ENCODE measurements at regions not wholly inside any gene's neighbourhood (a gene's known extent, or its start where the extent isn't known, plus 50 kb on each side); places are given as distances from the start of the nearest gene placed in this dataset.
"Not testable (repeated sequence)": the region's sequence is repeated elsewhere in the genome, so short reads cannot be mapped to it uniquely, and the experiment has no call there.

DNA sequence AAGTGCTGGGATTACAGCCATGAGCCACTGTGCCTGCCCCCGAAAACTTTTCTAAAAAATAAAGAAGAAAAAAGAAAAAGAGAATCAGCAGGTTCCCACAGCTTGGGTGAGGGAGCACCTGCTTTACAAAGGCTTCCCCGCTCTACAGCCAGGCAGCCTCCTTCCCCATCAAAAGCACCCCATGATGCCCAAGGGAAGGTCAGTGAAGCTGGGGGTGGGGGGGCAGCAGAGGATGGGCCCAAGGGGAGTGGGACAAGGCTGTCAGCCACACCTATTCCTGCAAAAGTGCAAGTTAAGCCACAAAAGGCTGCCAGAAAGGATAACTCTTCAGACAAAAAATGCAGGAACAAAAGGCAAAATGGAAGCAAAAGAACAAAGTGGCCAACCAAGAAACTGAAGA is 72.5 kb downstream of the FAM50B start:
- DNase-seq: no peak

- not testable (repeated sequence) for DNase-seq
Measured at GRCh38 chr6:3922619-3923018, 73.4 kb downstream of the FAM50B start.

- not testable (repeated sequence) for DNase-seq
Measured at GRCh38 chr6:3925223-3926149, 76.3 kb downstream of the FAM50B start.

GRCh38 chr6:3926150-3926482 is 76.9 kb downstream of the FAM50B start:
- no peak for DNase-seq

- DNase-seq: no peak
Measured at GRCh38 chr6:3928111-3928510, 78.9 kb downstream of the FAM50B start.

DNA sequence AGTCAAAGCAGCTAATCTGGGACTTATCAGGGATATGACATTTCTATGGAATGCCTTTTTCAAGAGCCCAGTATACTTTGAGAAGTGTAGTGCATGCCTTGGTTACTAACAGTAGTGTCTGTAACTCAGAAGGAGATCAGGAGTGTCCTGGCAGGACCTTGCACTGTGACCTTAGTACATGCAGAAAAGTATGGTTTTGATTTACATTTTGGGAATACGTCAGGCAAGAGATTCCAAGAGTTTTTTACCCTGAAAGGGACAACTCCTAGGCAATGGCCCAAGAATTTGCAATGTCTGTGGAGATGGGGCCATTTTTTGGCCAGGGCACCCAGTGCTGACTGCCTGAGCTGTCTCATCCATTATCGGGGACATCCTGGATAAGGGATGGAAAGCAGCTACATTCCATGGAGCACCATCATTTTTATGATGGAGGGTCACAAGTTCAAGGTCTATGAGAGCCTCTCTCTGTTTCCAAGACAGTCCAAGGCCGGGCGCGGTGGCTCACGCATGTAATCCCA is 80.2 kb downstream of the FAM50B start:
- no peak for DNase-seq

DNA sequence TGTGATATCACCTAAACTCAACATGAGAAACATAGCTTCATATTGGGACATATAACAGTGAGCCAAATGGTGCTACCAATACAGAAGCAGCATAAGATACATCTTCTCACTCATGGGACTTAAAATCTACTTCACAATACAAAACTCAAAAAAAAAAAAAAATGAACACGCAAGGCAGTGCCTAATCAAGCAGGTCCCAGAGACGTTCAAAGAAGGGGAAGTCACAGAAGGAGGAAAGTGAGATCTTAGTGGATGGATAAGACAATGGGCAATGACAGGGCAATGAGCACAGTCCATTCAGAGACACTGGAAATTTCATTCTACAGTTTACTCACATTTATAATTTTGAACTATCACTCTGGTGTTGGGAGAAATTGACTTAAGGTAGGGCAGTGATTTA is 88.3 kb downstream of the FAM50B start:
- no peak for DNase-seq

- DNase-seq: no peak
Measured at GRCh38 chr6:3938715-3939367, 89.7 kb downstream of the FAM50B start.

DNA sequence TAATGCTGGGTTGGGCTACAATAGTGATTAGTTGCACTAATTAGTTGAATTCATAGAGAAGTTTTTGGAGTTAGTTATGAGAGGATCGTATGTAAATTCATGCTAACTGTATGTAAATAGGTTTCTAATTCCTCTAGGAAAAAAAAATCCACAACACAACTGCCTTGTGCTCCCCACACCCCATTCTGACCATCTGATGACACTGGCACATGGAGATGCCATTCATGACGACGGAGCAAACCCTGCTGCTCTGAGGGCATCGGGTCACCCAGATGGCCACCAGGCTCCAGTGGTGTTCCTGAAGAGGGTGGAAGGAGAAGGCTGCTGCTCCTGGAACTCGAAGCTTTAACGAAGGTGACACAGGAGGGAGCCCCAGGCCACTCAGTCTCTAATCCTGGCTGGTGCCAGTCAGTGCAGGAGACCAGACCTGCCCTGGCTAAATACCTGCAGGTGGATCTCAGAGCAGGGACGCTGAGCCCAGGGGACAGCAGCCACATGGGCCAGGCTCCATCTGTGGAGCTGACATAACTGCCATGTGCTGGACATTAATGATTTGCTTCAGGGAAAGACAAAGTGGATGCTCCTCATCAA is 90.3 kb downstream of the FAM50B start:
- no peak for DNase-seq

DNA sequence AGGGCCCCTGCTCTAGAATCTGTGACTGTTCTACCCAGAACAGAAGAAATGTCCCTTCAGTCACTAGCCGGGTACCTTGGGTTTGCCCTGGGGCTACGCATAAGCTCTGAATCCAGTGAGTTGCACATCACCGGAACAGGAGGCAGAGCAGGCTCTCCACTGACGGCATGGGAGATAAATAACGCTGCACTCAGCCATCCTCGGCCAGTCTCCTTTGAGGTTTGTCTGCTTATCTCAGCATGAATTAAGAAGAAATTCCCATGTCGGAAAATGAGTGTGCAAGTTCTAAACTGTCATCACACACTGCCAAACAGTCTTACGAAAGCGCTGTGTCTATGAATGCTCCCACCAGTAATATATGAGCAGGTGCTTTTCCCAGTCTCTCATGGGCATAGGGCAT is 90.8 kb downstream of the FAM50B start:
- no peak for DNase-seq

DNA sequence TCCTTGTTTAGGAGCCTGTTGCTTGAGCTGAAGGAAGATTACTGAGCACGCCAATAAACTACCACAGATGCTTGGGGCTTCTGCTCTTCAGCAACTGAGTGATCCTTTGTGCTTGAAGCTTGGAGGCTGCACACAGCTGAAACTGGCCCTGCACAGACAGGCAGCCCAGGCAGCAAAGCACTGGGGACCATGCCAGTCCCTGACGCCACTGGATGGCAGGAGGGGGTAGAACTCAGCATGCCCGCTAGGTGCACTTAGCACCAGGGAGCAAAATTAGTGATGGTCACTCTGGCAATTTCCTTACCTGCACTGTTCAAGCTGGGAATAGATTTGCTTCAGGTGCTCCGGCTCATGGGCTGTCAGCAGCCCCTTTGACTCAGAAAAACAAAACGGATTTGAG is 91.5 kb downstream of the FAM50B start:
- no peak for DNase-seq

GRCh38 chr6:3943331-3943765 is 94.2 kb downstream of the FAM50B start:
- no peak for DNase-seq

DNA sequence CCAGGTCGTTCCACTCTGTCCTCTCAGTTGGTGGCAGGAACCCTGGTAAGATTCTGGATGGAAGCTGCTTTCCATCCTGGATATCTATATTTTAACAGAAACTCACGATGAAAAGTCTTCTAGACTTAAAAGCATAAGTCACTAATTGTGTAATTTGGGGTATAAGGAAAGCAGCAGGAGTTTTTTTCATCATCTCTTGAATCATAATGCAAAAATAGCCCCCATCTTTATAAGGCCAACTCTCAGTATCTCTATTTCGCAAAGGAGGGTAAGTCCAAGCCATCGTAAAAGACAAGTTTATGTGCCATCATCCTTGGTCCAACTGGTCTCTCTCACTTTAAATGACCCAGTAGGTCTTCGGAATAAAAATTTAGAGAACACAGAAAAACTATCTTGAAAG is 95.1 kb downstream of the FAM50B start:
- DNase-seq: no peak

DNA sequence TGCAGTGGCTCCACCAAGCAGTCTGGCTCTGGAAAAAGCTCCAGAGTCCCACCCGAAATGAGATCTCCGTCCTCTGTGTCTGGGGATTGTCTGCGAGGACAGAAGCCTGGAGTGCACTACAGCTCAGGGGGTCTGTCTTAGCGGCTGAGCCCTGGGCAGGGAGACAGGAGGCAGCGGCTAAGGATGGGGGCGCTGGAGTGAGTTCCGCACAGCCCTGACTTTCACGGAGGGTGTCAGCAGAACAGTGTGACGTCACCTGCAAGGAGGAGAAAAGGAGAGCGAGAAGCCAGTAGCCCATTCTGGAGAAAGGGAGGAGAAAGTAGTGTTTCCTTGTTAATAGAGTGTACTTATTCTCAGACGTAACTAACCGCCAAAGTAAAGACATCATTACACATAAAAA is 97.6 kb downstream of the FAM50B start:
- DNase-seq: no peak

DNA sequence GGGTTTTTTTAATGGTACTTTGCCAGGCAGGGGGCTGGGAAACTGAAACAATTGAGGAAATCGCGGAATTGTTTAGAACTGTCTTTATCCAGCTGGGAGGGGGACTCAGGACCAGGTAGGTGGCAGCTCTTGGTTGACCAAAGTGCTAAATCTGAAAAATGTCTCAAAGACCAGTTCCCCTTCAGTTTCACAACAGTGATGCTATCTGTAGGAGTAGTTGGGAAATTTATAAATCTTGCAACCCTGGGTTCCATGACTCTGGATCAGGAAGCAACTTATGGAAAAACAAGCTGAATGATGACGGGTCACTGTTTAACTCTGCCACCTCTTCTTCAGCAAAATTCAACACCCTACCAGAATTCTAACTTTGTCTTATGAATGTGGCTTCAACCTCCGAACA is 99.7 kb downstream of the FAM50B start:
- DNase-seq: no peak

- DNase-seq: no peak
Measured at GRCh38 chr6:3949521-3949920, 100.3 kb downstream of the FAM50B start.

- DNase-seq: no peak
Measured at GRCh38 chr6:3956054-3956453, 106.9 kb downstream of the FAM50B start.

DNA sequence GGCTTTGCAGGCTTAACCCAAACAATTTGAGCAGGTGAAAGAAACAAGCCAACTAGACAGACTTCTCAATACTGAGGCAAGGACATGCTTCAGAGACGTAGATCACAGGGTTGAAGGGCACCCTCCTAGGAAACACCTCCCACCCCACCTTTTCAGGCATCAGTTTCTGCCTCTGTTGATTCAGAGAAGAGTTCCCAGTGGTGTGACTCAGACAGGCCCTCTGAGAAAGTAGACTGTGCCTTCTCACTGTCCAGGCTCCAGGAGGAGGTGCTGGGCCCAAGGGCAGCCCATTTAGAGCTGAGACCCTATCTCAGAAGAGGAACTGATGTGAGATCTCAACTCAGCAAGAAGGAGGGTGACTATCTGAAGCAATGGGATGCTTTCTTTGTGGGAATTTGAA is 108.1 kb downstream of the FAM50B start:
- DNase-seq: no peak

- DNase-seq: no peak
Measured at GRCh38 chr6:3958255-3958654, 109.1 kb downstream of the FAM50B start.

DNA sequence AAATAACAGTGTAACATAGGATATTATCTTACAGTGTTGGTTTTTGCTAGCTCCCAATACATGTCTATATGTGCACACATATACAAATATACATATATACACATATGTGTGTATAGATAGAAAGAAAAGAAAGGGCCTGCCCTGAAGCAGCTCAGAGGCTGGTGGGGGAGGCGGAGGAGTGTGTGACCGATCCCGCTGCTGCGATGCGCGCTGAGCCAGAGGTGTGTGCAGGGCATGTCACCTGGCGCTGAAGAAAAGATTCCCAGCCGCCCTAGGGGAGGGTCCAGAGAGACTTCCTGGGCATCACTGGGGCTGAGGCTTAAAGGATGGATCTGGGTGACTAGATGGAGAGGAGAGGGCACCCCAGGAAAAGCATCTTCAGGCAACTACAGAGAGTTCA is 110.2 kb downstream of the FAM50B start:
- no peak for DNase-seq

DNA sequence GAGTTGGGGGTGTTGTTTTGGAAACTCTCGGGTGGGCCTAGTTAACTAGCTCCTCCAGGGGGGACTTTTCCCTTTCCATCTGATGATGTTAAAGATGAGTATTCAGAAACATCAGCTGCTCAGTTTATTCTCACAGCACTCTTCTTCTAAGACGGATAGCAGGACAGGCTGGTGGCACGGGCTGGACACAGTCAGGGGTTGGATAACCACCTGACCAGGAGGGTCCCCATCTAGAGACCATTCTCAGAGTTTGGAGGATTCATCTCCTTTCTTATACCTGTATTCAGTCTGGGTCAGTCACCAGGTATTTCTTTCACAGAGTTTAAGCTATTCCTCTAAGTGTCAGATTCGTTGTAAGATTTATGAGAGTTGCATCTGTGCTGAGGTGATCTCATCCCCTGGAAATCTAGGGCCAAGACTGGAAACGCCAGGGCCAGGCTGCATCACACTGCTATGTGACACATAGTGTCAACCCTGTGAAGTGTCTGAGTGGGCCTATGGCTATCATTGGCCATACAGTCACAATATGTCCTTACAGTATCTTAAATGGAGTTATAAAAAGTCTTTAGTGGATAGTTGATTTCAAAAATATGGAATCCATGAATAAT is 111.7 kb downstream of the FAM50B start:
- DNase-seq: no peak

DNA sequence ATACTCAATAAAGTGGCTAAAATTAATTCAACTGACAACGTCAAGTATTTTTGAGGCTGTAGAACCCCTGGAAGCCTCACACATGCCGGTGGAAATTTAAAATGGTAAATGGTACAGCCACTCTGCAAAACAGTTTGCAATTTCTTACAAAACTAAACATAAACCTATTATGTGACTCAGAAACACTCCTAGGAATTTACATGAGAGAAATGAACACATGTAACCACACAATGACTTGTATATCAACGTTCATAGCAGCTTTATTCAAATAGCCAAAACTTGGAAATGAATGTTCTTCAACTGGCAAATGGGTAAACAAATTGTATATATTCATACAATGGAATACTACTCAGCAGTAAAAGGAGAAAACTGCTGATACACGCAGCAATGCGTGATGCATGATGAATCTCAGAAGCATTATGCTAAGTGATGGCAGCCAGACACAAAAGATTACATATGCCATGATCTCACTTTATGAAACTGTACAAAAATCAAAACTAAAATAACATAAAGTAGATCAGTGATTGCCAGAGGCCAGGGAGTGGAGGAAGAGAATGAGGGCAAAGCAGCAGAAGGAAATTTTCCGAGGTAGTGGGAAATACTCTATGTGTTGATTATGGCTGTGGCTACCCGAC is 112.5 kb downstream of the FAM50B start:
- DNase-seq: no peak

Measured in stimulated activated CD4-positive, alpha-beta T cell treated with anti-CD3 and anti-CD28 coated beads, Interleukin-1b, Interleukin-23, amount 100 ng/mL, for 48 hours (primary cell).